ENCODE measurements at regions not wholly inside any gene's neighbourhood (a gene's known extent, or its start where the extent isn't known, plus 50 kb on each side); places are given as distances from the start of the nearest gene placed in this dataset.

DNA sequence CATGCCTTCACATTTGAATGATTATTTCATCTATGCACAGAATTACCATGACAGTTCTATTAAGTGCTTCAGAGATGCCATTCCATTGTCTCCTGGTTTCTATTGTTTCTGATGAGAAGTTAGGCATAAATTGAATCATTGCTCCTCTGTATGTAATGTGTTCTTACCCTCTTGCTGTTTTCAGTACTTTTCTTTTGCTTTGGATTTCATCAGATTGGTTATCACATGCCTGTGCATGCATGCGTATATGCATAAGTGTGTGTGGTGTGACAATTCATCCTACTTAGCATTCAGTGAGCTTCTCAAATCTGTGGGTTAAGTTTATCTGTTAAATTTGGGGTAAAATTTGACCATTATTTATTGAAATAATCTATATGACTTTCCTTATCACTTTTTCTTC is 263.3 kb upstream of the RND3 start:
- Histone ChIP-seq H3K36me3 (ENCODE audit: control insufficient read depth in 2 of 2, insufficient read depth in 2 of 2, low read length in 2 of 2) (no peaks in the 10 kb centered on the region), H3K27me3 (ENCODE audit: control insufficient read depth in 1 of 2, insufficient read depth in 2 of 2, low read length in 2 of 2) (no peaks in the 10 kb centered on the region), H3K27ac (ENCODE audit: low read length) (no peak overlapping the region), H3K9ac (ENCODE audit: low read length in 2 of 2) (no peak overlapping the region), H3K4me3 (ENCODE audit: low read length in 2 of 2) (no peak overlapping the region), H3K4me1 (ENCODE audit: control insufficient read depth, insufficient read depth, low read length) (no peaks in the 10 kb centered on the region), H3K9me3 (ENCODE audit: control insufficient read depth in 2 of 2, low read length in 2 of 2) (no peaks in the 10 kb centered on the region)

GRCh38 chr2:150742094-150742493 is 254.6 kb upstream of the RND3 start:
- H3K9ac ChIP-seq (ENCODE audit: low read length in 2 of 2): no peak overlapping the region
- no peaks in the 10 kb centered on the region for H3K9me3 ChIP-seq (ENCODE audit: control insufficient read depth in 2 of 2, low read length in 2 of 2)
- no peaks in the 10 kb centered on the region for H3K4me1 ChIP-seq (ENCODE audit: control insufficient read depth, insufficient read depth, low read length)
- no peak overlapping the region for H3K27ac ChIP-seq (ENCODE audit: low read length)
- H3K27me3 ChIP-seq (ENCODE audit: control insufficient read depth in 1 of 2, insufficient read depth in 2 of 2, low read length in 2 of 2): no peaks in the 10 kb centered on the region
- H3K4me3 ChIP-seq (ENCODE audit: low read length in 2 of 2): no peak overlapping the region
- no peaks in the 10 kb centered on the region for H3K36me3 ChIP-seq (ENCODE audit: control insufficient read depth in 2 of 2, insufficient read depth in 2 of 2, low read length in 2 of 2)

- Histone ChIP-seq H3K4me1 (ENCODE audit: control insufficient read depth, insufficient read depth, low read length) (no peaks in the 10 kb centered on the region), H3K9ac (ENCODE audit: low read length in 2 of 2) (no peak overlapping the region), H3K27me3 (ENCODE audit: control insufficient read depth in 1 of 2, insufficient read depth in 2 of 2, low read length in 2 of 2) (no peaks in the 10 kb centered on the region), H3K36me3 (ENCODE audit: control insufficient read depth in 2 of 2, insufficient read depth in 2 of 2, low read length in 2 of 2) (no peaks in the 10 kb centered on the region), H3K4me3 (ENCODE audit: low read length in 2 of 2) (no peak overlapping the region), H3K9me3 (ENCODE audit: control insufficient read depth in 2 of 2, low read length in 2 of 2) (no peaks in the 10 kb centered on the region), H3K27ac (ENCODE audit: low read length) (no peak overlapping the region)
Measured at GRCh38 chr2:150735894-150736498, 248.5 kb upstream of the RND3 start.

DNA sequence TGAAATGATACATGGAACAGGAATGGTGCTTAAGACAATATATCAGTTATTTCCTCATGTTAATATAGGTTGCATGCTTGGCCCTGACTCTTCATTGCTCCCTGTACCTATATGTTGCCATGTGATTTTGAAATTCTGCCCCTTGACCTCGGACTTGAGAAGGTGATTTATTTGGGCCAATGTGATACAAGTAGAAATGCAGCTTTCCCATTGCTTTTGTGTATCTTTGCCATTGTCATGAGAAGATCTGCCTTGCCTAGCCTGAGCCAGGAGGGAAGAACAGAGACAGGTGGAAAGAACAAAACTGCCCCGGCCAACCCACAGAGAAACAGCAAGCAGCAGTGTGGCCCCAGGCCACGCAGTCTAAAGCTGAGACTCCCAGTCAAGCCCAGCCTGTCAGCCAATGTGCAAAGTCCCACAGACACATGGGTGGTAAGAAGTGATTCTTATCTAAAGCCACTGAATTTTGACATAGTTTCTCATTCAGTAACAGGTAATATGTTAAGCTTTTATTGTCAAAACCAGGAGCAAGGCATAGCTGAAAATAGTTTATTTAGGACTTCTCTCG is 245.7 kb upstream of the RND3 start:
- Histone ChIP-seq H3K4me3 (ENCODE audit: low read length in 2 of 2) (no peak overlapping the region), H3K27ac (ENCODE audit: low read length) (no peak overlapping the region), H3K36me3 (ENCODE audit: control insufficient read depth in 2 of 2, insufficient read depth in 2 of 2, low read length in 2 of 2) (no peaks in the 10 kb centered on the region), H3K27me3 (ENCODE audit: control insufficient read depth in 1 of 2, insufficient read depth in 2 of 2, low read length in 2 of 2) (no peaks in the 10 kb centered on the region), H3K9ac (ENCODE audit: low read length in 2 of 2) (no peak overlapping the region), H3K4me1 (ENCODE audit: control insufficient read depth, insufficient read depth, low read length) (no peaks in the 10 kb centered on the region), H3K9me3 (ENCODE audit: control insufficient read depth in 2 of 2, low read length in 2 of 2) (no peaks in the 10 kb centered on the region)

GRCh38 chr2:150732491-150732890 is 245.0 kb upstream of the RND3 start:
- Histone ChIP-seq H3K9ac (ENCODE audit: low read length in 2 of 2) (no peak overlapping the region), H3K27me3 (ENCODE audit: control insufficient read depth in 1 of 2, insufficient read depth in 2 of 2, low read length in 2 of 2) (no peaks in the 10 kb centered on the region), H3K4me1 (ENCODE audit: control insufficient read depth, insufficient read depth, low read length) (no peaks in the 10 kb centered on the region), H3K36me3 (ENCODE audit: control insufficient read depth in 2 of 2, insufficient read depth in 2 of 2, low read length in 2 of 2) (no peaks in the 10 kb centered on the region), H3K4me3 (ENCODE audit: low read length in 2 of 2) (no peak overlapping the region), H3K27ac (ENCODE audit: low read length) (no peak overlapping the region), H3K9me3 (ENCODE audit: control insufficient read depth in 2 of 2, low read length in 2 of 2) (no peaks in the 10 kb centered on the region)

DNA sequence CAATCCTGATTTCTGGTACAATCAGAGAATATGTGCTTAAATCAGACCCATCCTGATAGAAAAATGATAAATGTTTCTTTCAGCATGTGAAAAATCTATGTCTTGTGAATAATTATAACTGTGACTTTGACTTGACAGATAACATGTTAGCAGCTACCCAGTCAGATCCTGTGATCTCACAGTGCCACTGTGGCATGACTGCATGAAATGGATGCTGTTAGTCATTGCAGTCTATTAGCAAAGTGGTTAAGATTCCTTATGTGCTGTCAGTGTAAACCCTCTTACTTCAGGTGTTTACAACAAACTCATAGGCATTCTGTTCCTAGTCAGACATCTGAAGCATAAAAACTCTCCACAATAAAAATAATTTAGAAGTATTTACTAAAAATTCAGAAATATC is 244.6 kb upstream of the RND3 start:
- H3K9ac ChIP-seq (ENCODE audit: low read length in 2 of 2): no peak overlapping the region
- no peak overlapping the region for H3K4me3 ChIP-seq (ENCODE audit: low read length in 2 of 2)

DNA sequence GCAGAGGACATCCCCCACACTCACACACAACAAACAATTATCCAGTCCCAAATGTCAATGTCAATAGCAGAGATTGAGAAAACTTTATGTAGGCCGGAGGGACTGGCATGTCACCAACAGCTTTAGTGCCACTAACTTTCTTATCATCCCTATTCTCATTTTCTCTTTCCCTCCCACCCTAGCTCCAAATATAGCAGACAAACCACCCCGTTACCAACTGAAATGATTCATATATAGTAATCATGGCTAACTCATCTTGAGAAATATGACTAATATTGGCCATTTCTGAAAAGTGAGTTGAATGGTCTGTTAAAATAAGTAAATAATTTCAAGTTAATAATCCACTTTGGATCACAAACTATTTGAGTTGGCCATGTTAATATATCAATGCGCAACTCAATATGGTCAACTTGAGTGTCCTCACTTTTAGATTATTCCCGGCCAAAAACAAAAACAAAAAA is 242.1 kb upstream of the RND3 start:
- no peaks in the 10 kb centered on the region for H3K36me3 ChIP-seq (ENCODE audit: control insufficient read depth in 2 of 2, insufficient read depth in 2 of 2, low read length in 2 of 2)
- H3K9ac ChIP-seq (ENCODE audit: low read length in 2 of 2): no peak overlapping the region
- H3K4me1 ChIP-seq (ENCODE audit: control insufficient read depth, insufficient read depth, low read length): no peaks in the 10 kb centered on the region
- no peaks in the 10 kb centered on the region for H3K27me3 ChIP-seq (ENCODE audit: control insufficient read depth in 1 of 2, insufficient read depth in 2 of 2, low read length in 2 of 2)
- H3K9me3 ChIP-seq (ENCODE audit: control insufficient read depth in 2 of 2, low read length in 2 of 2): peaks cover 0 to 3% of the 10 kb centered on the region in 2 donors
- no peak overlapping the region for H3K27ac ChIP-seq (ENCODE audit: low read length)
- H3K4me3 ChIP-seq (ENCODE audit: low read length in 2 of 2): no peak overlapping the region

More for the DNA sequence above, 244.6 kb upstream of the RND3 start:
- Histone ChIP-seq H3K9me3 (ENCODE audit: control insufficient read depth in 2 of 2, low read length in 2 of 2) (no peaks in the 10 kb centered on the region), H3K27me3 (ENCODE audit: control insufficient read depth in 1 of 2, insufficient read depth in 2 of 2, low read length in 2 of 2) (no peaks in the 10 kb centered on the region), H3K4me1 (ENCODE audit: control insufficient read depth, insufficient read depth, low read length) (no peaks in the 10 kb centered on the region), H3K27ac (ENCODE audit: low read length) (no peak overlapping the region), H3K36me3 (ENCODE audit: control insufficient read depth in 2 of 2, insufficient read depth in 2 of 2, low read length in 2 of 2) (no peaks in the 10 kb centered on the region)

- Histone ChIP-seq H3K27ac (ENCODE audit: low read length) (no peak overlapping the region), H3K4me3 (ENCODE audit: low read length in 2 of 2) (no peak overlapping the region), H3K9ac (ENCODE audit: low read length in 2 of 2) (no peak overlapping the region), H3K4me1 (ENCODE audit: control insufficient read depth, insufficient read depth, low read length) (no peaks in the 10 kb centered on the region), H3K9me3 (ENCODE audit: control insufficient read depth in 2 of 2, low read length in 2 of 2) (no peaks in the 10 kb centered on the region), H3K36me3 (ENCODE audit: control insufficient read depth in 2 of 2, insufficient read depth in 2 of 2, low read length in 2 of 2) (no peaks in the 10 kb centered on the region), H3K27me3 (ENCODE audit: control insufficient read depth in 1 of 2, insufficient read depth in 2 of 2, low read length in 2 of 2) (no peaks in the 10 kb centered on the region)
Measured at GRCh38 chr2:150718280-150718679, 230.8 kb upstream of the RND3 start.

DNA sequence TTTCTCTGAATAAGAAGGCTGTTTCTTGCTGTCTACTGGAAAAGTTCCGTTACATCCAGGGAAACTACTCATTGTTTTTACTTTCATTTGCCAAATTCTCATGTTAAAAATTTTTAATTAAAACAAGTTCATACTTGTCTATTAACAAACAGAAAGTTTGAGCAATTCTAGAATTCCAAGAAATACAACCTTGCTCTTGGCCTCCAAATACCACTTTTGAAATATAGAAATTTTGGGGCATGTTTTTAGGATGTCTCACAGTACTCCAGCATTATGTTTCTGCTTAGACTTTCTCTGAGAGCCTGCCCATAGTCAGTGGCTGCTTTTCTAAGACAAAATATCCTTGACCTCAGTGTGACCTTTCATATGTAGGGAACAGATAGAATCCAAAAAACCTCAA is 228.7 kb upstream of the RND3 start:
- Histone ChIP-seq H3K9ac (ENCODE audit: low read length in 2 of 2) (no peak overlapping the region), H3K36me3 (ENCODE audit: control insufficient read depth in 2 of 2, insufficient read depth in 2 of 2, low read length in 2 of 2) (no peaks in the 10 kb centered on the region), H3K4me1 (ENCODE audit: control insufficient read depth, insufficient read depth, low read length) (no peaks in the 10 kb centered on the region), H3K4me3 (ENCODE audit: low read length in 2 of 2) (no peak overlapping the region), H3K27ac (ENCODE audit: low read length) (no peak overlapping the region), H3K27me3 (ENCODE audit: control insufficient read depth in 1 of 2, insufficient read depth in 2 of 2, low read length in 2 of 2) (no peaks in the 10 kb centered on the region), H3K9me3 (ENCODE audit: control insufficient read depth in 2 of 2, low read length in 2 of 2) (no peaks in the 10 kb centered on the region)

DNA sequence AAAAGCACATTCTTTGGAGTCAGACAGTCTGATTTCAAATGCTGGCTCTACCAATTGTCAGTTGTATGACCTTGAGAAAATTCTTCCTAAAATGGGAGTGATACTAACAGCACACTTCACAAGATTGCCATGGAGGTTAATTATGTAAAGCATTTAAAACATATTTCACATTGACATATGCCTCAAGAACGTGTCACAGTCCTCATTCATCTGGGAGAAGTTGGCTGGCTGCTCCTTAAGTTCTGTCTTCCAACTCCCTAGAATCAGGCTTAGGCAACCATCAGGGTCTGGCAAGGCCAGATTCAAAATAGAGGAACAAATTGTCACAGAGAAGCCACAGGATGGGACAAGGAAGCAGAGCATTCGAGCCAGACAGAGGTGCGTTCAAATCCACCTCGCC is 228.0 kb upstream of the RND3 start:
- Histone ChIP-seq H3K9ac (ENCODE audit: low read length in 2 of 2) (no peak overlapping the region), H3K27ac (ENCODE audit: low read length) (no peak overlapping the region), H3K4me1 (ENCODE audit: control insufficient read depth, insufficient read depth, low read length) (no peaks in the 10 kb centered on the region), H3K9me3 (ENCODE audit: control insufficient read depth in 2 of 2, low read length in 2 of 2) (no peaks in the 10 kb centered on the region), H3K36me3 (ENCODE audit: control insufficient read depth in 2 of 2, insufficient read depth in 2 of 2, low read length in 2 of 2) (no peaks in the 10 kb centered on the region), H3K4me3 (ENCODE audit: low read length in 2 of 2) (no peak overlapping the region), H3K27me3 (ENCODE audit: control insufficient read depth in 1 of 2, insufficient read depth in 2 of 2, low read length in 2 of 2) (no peaks in the 10 kb centered on the region)

- Histone ChIP-seq H3K36me3 (ENCODE audit: control insufficient read depth in 2 of 2, insufficient read depth in 2 of 2, low read length in 2 of 2) (no peaks in the 10 kb centered on the region), H3K9ac (ENCODE audit: low read length in 2 of 2) (no peak overlapping the region), H3K9me3 (ENCODE audit: control insufficient read depth in 2 of 2, low read length in 2 of 2) (no peaks in the 10 kb centered on the region), H3K27ac (ENCODE audit: low read length) (no peak overlapping the region), H3K27me3 (ENCODE audit: control insufficient read depth in 1 of 2, insufficient read depth in 2 of 2, low read length in 2 of 2) (no peaks in the 10 kb centered on the region), H3K4me1 (ENCODE audit: control insufficient read depth, insufficient read depth, low read length) (no peaks in the 10 kb centered on the region), H3K4me3 (ENCODE audit: low read length in 2 of 2) (no peak overlapping the region)
Measured at GRCh38 chr2:150710916-150711315, 223.4 kb upstream of the RND3 start.

All from stomach smooth muscle (tissue), 2 donors.